NCI-H82 treated with DMSO at 0.1 percent for 48 hours (cell line): ENCODE measurements at regions not wholly inside any gene's neighbourhood (a gene's known extent, or its start where the extent isn't known, plus 50 kb on each side); places are given as distances from the start of the nearest gene placed in this dataset.
A peak's percentile ranks its signal among the peaks of the same experiment; 100 is the strongest.
"Not testable (repeated sequence)": the region's sequence is repeated elsewhere in the genome, so short reads cannot be mapped to it uniquely, and the experiment has no call there.

Source experiments
- DNase-seq: peaks from one replicate; lab custom pipeline; 2025; ENCODE audit not compliant: unreplicated experiment; lab: John Stamatoyannopoulos, UW

- DNase-seq = no peak
Measured at GRCh38 chr4:126475730-126476129, 1157.0 kb upstream of the INTU start.

DNA sequence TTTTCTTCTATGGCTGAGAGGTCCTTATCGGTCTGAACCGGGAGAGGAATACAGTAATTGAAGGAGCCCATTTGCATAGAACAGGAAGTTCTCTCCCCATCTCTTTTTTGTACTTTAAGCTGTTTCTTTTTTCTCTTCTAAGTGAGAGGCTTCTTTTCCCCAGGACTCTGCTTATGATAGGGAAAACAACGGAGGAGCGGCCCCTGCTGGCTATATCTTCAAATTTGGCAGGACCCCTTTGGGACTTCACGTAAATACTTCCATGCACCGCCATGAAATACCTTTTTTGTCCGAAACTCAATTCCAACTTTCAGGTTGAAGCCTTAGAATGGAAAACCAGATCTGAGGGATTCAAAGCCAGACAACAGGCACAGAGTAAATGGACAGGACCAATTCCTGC lies 1153.0 kb upstream of the INTU start:
- no peak for DNase-seq

GRCh38 chr4:126482311-126482710 lies 1150.4 kb upstream of the INTU start:
- no peak for DNase-seq

- no peak for DNase-seq
Measured at GRCh38 chr4:126486377-126486776, 1146.4 kb upstream of the INTU start.

DNA sequence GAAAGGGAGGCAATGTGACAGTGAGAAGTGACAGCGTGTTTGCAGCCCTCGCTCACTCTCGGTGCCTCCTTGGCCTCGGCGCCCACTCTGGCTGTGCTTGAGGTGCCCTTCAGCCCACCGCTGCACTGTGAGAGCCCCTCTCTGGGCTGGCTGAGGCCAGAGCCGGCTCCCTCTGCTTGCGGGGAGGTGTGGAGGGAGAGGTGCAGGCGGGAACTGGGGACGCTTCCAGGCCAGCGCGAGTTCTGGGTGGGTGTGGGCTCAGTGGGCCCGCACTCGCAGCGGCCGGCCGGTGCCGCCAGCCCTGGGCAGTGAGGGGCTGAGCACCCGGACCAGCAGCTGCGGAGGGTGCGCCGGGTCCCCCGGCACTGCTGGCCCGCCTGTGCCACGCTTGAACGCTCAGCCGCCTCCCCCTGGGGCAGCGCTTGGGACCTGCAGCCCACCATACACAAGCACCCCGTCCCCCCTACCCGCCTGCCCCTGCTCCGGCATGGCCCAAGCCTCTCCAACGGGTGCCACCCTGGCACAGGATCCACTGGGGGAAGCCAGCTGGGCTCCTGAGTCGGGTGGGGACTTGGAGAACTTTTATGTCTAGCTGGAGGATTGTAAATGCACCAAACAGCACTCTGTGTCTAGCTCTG lies 1142.8 kb upstream of the INTU start:
- DNase-seq = no peak

DNA sequence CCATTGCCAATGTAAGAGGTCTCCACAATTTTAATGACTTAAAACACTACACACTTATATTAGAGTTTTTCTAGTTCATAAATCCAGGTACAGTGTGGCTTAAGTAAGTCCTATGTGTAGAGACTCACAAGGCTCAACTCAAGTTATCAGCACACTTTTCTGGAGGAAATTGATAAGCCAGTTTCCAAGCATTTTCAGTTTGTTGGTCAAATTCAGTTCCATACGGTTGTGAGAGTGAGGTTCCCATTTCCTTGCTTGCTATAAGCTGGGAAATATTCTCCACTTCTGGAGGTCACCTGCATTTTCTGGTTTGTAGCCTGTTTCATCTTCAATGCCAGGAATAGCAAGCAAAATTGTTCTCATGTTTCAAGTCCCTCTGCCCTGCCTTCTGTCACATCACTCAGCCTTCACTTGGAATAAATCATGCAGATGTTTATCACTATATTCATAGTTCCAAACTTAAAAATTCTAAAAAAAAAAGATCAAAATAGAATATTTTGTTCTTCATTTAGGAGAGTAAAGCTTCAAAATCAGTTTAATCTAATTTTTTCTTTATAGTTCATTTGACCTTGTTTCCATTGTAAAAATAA lies 1137.5 kb upstream of the INTU start:
- DNase-seq = no peak

DNA sequence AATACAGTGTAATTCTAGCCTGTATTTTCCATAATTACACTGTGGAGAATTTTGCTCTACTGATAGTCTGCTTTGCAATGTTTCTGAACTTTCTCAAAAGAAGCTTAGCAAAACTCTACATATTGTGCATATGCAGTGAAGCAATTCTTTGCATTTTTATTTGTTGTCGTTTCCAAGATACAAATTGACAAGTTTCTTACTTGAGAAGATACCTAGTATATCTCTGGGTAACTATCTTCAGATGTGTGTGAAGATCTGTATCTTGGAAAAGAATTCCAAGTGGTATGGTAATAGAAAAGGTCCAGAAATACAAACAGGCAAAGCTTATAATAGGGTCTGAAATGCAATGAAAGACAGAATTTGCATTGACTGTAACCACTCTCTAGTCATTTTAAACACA lies 1119.8 kb upstream of the INTU start:
- DNase-seq = no peak

DNA sequence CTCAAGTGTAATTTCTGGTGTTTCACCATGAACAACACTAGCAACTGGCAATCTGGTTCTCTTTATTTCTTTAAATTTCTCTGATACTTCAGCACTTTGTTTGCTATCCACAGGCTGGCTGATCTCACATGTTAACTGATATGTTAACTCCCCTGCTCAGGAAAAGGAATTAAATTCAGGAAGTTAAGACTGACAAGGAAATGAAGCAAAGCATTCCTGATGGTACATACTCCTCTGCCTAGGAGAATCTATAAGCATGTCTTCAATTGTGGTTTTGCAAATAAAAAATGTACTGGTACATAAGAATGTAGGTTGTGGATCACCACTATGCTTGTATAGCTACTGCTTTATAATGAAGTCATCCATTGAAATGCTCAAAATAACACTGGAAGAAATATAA lies 1119.2 kb upstream of the INTU start:
- DNase-seq = no peak

GRCh38 chr4:126520731-126521130 lies 1112.0 kb upstream of the INTU start:
- DNase-seq = no peak

GRCh38 chr4:126525400-126525799 lies 1107.4 kb upstream of the INTU start:
- DNase-seq = not testable (repeated sequence)

GRCh38 chr4:126526335-126526734 lies 1106.4 kb upstream of the INTU start:
- no peak for DNase-seq

DNA sequence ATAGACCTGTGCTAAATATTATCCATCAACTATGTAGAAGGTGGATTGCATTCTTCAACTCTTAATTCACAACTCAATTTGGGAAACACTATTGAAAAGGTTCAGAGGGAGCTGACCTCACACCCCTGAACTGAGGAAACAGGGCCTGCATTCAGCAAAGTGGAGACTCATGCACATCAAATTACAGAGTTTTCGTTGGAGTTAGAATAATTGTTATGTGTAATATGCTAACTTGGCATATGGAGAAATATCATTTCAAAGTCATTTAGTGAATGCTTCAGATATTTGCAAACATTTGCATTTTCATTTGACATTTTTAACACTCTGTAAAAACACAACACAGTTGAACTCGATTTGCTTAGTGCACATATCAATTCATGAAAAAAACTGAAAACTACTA lies 1102.8 kb upstream of the INTU start:
- no peak for DNase-seq

DNA sequence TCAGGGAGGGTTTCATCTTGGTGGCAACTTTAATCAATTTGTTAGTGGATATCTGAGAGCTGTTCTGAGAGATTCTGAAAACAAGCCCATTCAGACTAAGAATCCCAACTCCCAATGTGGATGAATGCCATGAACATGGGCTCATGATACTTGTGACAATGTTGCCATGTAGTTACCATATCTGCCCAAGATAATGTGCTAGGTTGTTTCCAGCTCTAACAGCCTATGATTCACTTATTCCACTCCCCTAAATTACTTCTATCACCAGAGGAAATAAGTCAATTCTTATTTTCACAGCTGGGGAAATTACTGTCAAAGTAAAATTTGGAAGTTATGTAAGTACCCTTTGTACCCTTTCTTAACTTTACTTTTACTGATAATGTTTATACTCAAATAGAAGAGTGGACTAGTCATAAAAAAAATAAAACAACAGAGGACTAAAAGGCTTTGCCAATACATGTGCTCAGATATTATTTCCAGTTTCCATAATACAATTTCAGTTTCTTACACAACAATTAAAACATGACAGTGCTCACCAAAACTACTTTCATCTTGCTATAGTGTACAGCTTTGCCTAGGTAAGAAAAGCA lies 1101.7 kb upstream of the INTU start:
- DNase-seq = no peak

GRCh38 chr4:126532527-126532926 lies 1100.2 kb upstream of the INTU start:
- DNase-seq = no peak

GRCh38 chr4:126533146-126533805 lies 1099.5 kb upstream of the INTU start:
- no peak for DNase-seq

- DNase-seq = no peak
Measured at GRCh38 chr4:126539771-126540170, 1093.0 kb upstream of the INTU start.

DNA sequence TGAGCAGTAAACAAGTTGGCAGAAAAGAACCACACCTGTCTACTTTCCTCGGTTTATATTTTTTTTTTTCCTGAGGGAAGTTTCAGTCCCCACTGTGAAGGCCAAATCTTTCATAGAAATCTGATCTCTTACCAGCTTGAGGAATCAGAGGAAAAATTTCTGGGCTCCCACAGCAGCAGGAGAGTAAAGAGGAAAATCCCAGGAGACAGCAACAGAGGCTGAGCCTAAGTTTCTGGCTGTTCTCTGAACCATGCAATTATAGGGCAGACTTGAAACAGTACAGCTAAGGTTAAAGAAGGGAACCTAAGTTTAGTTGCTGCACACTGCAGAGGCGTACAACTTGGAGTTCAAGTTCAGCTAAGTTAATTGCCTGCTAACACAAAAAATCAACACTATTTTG lies 1090.9 kb upstream of the INTU start:
- DNase-seq = no peak

- peak; percentile 15 for DNase-seq
Measured at GRCh38 chr4:126544276-126544675, 1088.5 kb upstream of the INTU start.

DNA sequence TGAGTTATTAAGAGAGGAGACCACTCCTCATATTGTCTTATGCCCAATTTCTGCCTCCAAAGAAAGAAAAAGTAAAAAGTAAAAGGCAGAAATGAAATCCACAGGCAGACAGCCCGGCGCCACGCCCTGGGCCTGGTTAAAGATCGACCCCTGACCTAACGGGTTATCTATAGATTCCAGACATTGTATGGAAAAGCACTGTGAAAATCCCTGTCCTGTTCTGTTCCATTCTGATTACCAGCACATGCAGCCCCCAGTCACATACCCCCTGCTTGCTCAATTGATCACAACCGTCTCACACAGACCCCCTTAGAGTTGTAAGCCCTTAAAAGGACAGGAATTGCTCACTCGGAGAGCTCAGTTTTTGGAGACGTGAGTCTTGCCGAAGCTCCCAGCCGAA lies 1086.6 kb upstream of the INTU start:
- DNase-seq = not testable (repeated sequence)

- no peak for DNase-seq
Measured at GRCh38 chr4:126547352-126547751, 1085.4 kb upstream of the INTU start.

GRCh38 chr4:126548890-126549289 lies 1083.9 kb upstream of the INTU start:
- DNase-seq = no peak

DNA sequence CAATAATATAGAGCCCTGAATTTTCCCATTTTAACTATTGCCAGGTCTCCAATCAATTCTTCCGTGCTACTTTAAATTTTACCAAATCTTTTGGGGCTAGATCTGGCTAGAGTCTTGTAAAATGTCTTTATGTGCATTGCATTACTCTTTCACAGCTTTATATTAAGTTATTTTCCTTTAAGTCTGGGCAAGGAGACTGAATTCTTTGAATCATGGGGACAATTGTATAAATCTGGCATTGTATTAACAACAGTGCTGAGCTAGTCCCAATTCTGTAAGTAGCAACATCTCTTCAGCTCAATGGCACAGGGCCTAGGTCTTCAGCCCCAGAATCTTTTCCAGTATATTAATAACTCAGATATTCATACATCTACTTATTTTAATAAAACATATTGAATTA lies 1080.4 kb upstream of the INTU start:
- no peak for DNase-seq
